NCI-H187 (cell line): ENCODE measurements at regions not wholly inside any gene's neighbourhood (a gene's known extent, or its start where the extent isn't known, plus 50 kb on each side); places are given as distances from the start of the nearest gene placed in this dataset.
"Not testable (repeated sequence)": the region's sequence is repeated elsewhere in the genome, so short reads cannot be mapped to it uniquely, and the experiment has no call there.

Experiments
- DNase-seq, 2 experiments: peaks; one replicate each; lab custom pipeline; 2025; lab: John Stamatoyannopoulos, UW

- no peak for DNase-seq
Measured at GRCh38 chr2:40043641-40044040, 264.6 kb upstream of the THUMPD2 start.

- DNase-seq = no peak
Measured at GRCh38 chr2:40043191-40043590, 264.1 kb upstream of the THUMPD2 start.

GRCh38 chr2:40041422-40042382, 262.6 kb upstream of the THUMPD2 start:
- no peak for DNase-seq

DNA sequence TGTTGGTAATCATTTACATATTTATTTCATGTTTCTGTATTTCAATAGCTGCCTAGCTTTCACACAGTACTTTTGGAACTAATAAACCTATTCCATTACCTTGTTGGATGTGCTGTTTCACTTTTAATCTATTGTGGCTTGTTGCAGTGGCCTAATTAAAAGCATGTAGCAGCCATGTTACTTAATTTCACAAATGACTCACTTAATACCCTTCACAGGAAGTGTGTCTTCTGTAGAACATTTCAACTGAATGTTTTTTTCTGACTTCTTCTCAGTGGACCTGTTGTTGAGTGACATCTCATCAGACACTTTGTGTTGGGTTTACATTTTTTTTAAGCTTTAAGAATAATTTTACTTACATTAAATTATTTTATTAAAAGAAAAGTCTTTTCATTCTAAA, 260.5 kb upstream of the THUMPD2 start:
- DNase-seq = no peak

DNA sequence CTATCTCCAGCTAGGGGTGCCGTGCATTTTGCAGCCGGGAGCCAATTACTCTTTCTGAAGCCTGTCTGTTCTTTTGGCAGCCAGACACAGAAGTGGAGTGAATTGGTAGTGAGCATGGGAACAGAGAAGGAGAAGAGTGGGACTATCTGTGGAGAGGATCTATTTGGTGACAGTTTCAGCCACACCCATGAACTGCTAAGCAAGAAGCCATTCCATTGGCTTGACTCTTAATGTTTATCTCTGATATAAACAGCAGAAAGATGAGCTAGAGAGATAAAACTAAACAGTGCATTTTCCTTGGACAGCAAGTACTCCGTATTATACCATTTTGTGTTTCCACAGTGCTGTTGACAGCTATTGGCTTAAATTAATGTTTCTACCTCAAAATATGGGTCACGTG, 259.6 kb upstream of the THUMPD2 start:
- no peak for DNase-seq

DNA sequence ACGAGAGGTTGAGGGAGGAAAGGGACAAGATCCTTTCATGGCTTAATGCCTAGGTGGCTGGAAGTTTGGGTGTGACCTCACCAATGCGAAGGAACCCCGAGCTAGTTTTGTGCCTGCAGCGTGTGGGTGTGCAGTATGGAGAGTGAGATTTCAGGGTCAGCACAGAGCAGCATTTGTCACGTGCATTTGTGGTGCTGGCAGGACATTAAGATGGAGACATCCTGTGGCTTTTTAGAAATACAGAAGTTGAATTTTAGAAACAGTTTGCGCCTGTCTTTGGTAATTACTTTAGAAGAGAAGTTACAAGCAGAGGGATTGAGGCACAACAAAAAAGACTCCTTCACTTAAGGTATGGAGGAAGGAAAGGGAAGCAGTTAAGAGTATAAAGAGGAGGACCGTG, 258.2 kb upstream of the THUMPD2 start:
- DNase-seq = no peak

DNA sequence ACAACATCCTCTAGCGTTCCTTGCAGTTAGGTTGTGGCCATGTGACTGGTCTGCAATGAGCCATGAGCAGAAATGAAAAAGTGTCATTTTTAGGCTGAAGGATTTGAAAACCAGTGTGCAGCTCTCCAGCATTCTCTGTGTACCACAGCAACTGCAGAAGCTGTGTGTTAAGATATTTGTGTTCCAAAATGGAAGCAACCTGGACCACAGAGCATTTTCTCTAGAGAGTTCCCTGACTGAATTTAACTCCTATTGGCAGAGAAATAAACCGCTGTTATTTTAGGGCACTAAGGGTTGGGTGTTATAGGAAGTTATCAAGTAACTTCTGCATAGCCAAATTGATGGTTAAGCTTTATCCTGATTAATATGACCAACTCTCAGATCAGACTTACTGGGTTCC, 257.2 kb upstream of the THUMPD2 start:
- no peak for DNase-seq

- no peak for DNase-seq
Measured at GRCh38 chr2:40034801-40035200, 255.7 kb upstream of the THUMPD2 start.

- DNase-seq = no peak
Measured at GRCh38 chr2:40034198-40034597, 255.1 kb upstream of the THUMPD2 start.

DNA sequence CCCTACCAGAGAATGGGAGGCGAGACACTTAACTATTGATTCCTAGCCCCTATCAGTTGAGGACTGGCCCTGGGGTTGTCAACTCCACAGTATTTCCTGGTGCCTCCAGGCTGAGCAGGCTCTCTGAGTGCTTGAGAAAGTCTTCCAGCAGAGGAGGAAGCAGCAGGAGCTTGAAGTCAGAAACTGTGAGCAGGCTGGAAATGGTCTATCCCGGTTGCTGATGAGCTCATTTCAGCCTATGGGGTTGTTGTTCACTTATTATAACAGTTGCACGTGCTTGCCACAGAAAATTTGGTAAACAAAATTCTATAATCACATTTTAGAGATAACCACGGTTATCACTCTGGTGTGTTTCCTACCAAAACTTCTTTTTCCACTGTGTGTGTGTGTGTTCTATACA, 254.7 kb upstream of the THUMPD2 start:
- DNase-seq = no peak

DNA sequence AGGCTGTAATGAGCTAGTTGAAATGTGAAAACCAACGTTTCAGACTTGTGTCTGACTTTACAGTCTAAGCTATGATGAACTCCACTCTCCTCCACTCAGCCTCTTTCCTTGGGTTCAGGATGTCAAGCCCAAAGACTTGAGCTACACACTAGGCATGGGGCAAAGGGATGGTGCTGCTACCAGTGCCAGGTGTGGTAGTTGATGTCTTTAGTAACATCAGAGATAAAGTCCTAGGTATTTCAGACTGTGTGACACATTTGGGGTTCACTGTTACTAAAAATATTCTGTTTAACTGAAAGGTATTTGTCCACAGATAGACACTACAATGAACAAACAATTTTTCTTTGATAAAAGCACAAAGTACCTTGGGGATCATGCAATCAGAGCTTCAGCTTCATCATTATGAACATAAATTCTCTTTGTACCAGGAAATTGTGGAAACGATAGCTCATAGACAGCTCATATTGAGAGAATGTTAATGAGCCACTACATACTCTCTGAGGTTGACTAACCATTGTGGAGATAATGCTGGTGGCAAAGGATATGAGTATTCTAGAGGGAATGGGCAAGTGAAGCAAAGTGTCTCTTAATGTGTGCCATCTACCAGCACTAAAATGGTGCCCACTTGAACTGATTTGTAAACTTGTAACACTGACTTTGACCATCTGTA, 253.7 kb upstream of the THUMPD2 start:
- DNase-seq = no peak

- DNase-seq = no peak
Measured at GRCh38 chr2:40030456-40030975, 251.5 kb upstream of the THUMPD2 start.

DNA sequence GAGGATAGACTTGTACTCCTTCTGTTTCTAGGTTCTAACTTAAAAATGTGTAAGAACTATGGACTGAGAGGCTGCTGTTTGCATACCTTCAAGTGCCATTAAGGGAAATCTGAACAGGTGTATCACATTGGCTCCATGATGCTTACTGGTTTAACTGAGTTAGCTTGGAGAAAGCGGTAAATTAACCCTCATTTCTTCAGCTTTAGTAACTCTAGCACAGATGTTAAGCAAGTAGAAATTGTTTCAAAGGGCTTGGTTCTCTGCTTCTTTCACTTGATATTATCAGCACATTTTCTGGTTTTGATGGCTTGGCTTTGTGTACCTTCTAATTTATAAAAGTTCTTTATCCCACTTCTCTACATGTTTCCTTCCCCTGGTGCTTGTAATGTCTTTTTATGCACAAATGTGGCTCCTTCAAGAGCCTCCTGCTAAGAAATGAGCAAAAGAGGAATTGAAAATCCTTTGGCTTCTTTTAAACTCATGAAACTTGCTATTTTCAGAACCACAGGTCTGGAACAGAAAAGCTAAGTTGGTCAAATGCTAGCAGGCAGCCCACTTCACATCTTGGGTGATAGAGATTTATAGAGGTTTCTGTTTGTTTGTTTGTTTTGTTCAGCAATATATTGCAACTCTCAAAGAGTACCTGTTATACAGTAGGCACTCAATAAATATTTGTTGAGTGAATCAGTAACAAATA, 249.9 kb upstream of the THUMPD2 start:
- DNase-seq = peak in 1 of 2 experiments; percentile 22

GRCh38 chr2:40027968-40028367, 248.9 kb upstream of the THUMPD2 start:
- no peak for DNase-seq

GRCh38 chr2:40025276-40025675, 246.2 kb upstream of the THUMPD2 start:
- DNase-seq = not testable (repeated sequence)

- no peak for DNase-seq
Measured at GRCh38 chr2:40020997-40021396, 241.9 kb upstream of the THUMPD2 start.

- DNase-seq = peak in 1 of 2 experiments; percentile 24
Measured at GRCh38 chr2:40016151-40016885, 237.3 kb upstream of the THUMPD2 start.

DNA sequence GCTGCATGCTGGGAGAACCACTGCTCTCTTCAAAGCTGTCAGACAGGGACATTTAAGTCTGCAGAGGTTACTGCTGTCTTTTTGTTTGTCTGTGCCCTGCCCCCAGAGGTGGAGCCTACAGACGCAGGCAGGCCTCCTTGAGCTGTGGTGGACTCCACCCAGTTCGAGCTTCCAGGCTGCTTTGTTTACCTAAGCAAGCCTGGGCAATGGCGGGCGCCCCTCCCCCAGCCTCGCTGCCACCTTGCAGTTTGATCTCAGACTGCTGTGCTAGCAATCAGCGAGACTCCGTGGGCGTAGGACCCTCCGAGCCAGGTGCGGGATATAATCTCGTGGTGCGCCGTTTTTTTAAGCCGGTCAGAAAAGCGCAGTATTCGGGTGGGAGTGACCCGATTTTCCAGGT, 234.9 kb upstream of the THUMPD2 start:
- not testable (repeated sequence) for DNase-seq

DNA sequence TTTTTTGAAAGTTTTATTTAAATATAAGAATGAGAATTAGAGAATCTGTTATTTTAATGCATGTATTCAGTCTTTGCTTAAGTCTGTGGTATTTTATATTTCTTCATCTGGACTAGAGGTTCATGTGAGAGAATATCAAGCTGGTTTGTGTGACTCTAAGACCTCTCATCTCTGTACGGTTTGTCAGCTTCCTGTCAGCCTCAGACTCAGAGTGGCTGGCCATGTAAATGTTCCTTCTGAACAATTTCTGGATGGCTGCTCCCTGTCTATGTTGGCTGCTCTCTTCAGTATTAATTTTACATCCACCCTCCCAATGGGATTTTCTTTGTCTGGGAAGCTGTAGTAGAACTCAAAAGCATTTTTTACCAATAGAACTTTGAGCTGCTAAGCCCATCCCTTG, 225.3 kb upstream of the THUMPD2 start:
- no peak for DNase-seq

DNA sequence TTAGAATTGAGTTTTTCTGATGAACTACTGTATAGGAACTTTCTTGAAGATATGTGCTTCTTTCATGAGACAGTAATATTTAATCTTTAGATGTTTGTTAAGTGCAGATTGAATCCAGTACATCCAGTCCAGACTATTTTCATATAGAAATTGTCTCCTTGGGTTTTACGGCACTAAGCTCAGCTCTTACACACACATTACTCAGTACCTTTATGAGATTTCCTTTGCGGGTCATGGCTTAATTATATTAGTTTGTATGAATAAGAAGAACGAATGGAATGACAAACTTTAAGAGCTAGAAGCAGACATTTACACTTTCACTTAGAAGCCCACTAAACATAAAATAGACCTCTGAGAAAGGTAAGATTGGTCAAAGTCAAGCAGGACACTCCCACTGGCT, 223.3 kb upstream of the THUMPD2 start:
- no peak for DNase-seq

DNA sequence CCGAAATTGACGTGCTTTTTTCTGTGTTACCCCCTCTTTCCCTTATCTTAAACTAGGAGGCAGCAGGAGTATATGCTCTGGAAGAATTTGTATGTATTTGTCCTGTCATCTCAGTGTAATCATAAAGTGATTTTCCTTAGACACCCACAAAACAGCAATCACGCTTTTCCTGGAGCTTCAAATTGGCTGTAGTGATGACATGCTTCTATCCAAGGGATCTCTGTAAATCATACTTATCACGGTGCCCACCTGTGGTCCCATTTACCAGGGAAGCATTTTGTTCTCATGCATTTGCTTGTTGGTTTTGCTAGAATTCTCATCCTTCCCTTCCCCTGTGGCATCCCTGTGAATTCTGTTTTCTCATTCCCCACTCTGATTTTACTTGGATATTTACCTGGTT, 220.8 kb upstream of the THUMPD2 start:
- no peak for DNase-seq

DNA sequence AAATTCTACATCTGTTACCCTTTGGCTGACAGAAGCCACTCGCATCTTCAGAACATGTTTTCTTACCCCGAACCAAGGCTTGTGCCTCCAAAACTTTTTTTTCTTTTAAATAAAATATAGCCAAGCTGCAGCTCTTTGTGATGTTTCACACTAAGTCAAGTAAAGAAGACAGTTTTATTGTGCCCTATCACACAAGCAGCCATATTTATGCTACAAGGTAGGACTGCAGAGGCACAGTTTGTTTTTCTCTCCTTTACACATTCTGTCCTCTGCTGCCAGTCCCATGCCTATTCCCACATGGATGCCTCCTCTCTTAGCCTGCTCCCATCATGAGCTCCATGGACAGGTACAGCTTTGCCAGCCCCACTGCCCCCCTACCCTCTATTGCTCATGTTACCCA, 219.6 kb upstream of the THUMPD2 start:
- no peak for DNase-seq
